Glomerular visceral epithelial cell (primary cell): ENCODE measurements at regions not wholly inside any gene's neighbourhood (a gene's known extent, or its start where the extent isn't known, plus 50 kb on each side); places are given as distances from the start of the nearest gene placed in this dataset.
A peak's percentile ranks its signal among the peaks of the same experiment; 100 is the strongest.

Experiments
- DNase-seq: peaks from one replicate; pipeline ENCODE4 v3.0.0-alpha.2; 2016; ENCODE audit errors: extremely low spot score

GRCh38 chr5:21694567-21694966 is 1158.6 kb downstream of the CDH12 start:
- no peak for DNase-seq

GRCh38 chr5:21693591-21693990 is 1159.6 kb downstream of the CDH12 start:
- no peak for DNase-seq

DNA sequence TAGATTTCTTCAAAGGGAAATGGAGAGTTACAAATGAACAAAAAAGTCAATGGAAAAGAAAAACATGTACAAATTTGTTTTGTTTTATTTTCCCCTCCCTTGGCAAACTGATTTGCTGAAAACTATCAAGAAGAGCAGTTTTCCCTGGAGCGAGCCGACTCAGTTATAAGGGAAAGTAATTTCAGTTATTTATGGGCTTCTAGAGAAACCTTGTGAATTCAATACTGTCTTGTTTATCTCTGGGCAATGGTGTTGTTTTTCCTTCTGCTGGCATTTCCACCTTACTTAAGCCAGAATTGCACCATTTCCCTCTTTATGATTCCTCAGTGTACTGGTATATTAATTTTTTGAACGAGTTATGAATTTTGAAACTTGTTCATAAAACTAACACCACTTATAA is 1163.6 kb downstream of the CDH12 start:
- no peak for DNase-seq

- DNase-seq: no peak
These were observed 1164.5 kb downstream of the CDH12 start for GRCh38 chr5:21688655-21689054.

DNA sequence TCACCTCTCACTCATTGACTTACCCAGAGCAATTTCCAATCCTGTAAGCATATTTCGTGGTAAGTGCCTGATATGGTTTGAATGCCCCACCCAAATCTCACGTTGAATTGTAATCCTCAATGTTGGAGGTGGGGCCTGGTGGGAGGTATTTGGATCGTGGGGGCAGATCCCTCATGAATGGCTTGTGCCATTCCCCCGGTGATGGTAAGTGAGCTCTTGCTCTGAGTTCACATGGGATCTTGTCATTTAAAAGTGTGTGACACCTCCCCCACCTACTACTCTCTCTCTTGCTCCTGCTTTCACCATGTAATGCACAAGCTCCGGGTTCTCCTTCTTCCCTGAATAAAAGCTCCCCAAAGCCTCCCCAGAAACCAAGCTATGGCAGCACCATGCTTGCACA is 1165.5 kb downstream of the CDH12 start:
- no peak for DNase-seq

- no peak for DNase-seq
These were observed 1166.4 kb downstream of the CDH12 start for GRCh38 chr5:21686706-21687105.

- DNase-seq: no peak
These were observed 1167.6 kb downstream of the CDH12 start for GRCh38 chr5:21685522-21685921.

GRCh38 chr5:21684992-21685391 is 1168.2 kb downstream of the CDH12 start:
- no peak for DNase-seq

- DNase-seq: no peak
These were observed 1171.2 kb downstream of the CDH12 start for GRCh38 chr5:21681911-21682310.

DNA sequence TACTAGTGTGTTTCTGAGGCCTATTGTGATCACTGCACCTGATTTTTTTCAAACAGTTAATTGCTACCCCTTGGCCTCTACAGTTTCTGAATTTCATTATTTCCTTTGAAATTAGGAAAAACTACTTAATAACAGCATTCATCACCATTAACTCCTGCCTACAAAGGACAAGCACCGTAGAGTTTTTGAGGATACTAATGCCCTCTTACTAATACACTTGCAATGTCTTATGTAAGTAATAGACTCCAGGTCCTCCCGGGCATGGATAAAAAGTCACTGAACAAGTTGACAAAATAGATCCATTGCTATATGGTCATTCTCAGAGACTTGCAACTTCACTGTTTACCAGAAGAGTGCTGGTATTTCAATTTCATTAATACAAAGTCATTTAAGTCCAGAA is 1172.5 kb downstream of the CDH12 start:
- peak; percentile 3 for DNase-seq

- DNase-seq: peak; percentile 66
These were observed 1172.9 kb downstream of the CDH12 start for GRCh38 chr5:21680196-21680595.

DNA sequence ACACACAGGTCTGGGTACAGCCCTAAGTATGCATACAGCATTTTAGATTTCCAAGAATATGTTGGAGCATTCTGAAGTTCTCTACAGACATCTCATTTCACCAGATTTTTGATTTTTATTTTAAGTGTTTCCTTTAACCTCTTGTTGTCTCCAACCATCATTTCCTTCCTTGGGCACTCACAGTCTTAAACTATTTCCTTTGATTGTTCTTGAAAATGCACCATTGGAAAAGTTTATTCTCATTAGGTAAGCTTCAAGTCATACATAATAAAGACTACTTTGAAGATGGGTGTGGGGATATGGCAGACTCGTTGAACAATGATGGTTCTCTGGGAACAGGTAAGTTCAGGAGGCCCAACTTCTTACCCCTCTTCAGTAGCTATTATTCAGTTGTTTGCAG is 1174.6 kb downstream of the CDH12 start:
- no peak for DNase-seq

- no peak for DNase-seq
These were observed 1180.2 kb downstream of the CDH12 start for GRCh38 chr5:21672911-21673310.

DNA sequence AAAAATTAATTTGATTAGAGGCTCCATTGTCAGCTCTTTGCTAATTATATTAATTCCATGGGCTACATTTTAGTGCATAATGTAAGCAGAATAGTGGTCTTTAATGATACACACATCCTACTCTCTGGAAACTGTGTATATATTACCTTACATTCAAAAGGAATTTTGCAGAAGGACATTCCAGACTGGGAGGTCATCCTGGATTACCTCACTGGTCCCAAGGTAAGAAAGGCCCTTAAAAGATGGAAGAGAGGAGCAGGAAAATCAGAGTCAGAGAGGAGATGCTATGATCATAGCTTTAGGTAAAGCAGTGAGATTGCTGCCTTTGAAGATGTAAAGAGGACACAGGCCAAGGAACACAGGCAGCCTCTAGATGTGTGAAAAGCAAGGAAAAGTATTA is 1180.8 kb downstream of the CDH12 start:
- DNase-seq: no peak

GRCh38 chr5:21665524-21665923 is 1187.6 kb downstream of the CDH12 start:
- no peak for DNase-seq

- peak; percentile 3 for DNase-seq
These were observed 1190.1 kb downstream of the CDH12 start for GRCh38 chr5:21663082-21663481.

GRCh38 chr5:21661184-21661583 is 1192.0 kb downstream of the CDH12 start:
- DNase-seq: no peak

DNA sequence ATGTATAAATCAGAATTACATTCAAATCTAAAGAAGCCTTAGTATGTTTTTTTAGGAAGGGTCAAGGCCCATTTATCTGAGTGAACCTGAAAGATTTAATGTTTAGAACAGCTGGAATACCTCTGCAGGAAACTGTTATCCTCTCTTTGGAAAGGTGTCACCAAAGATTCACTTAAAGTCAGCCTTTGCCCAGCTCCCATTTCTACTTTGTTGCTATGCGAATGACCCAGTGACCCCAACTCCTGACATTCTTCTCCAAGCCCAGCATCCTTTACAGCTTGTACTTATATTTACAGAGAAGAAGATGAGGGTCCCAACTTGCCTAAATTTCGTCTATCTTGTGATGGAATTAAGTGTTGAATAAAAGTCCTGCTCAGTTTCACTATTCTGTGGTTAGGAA is 1198.6 kb downstream of the CDH12 start:
- no peak for DNase-seq

- DNase-seq: no peak
These were observed 1203.2 kb downstream of the CDH12 start for GRCh38 chr5:21649969-21650368.

- no peak for DNase-seq
These were observed 1206.7 kb downstream of the CDH12 start for GRCh38 chr5:21646469-21646868.

- no peak for DNase-seq
These were observed 1209.1 kb downstream of the CDH12 start for GRCh38 chr5:21644032-21644431.

- DNase-seq: no peak
These were observed 1210.8 kb downstream of the CDH12 start for GRCh38 chr5:21642312-21642711.

GRCh38 chr5:21623831-21624230 is 1229.3 kb downstream of the CDH12 start:
- peak; percentile 42 for DNase-seq

DNA sequence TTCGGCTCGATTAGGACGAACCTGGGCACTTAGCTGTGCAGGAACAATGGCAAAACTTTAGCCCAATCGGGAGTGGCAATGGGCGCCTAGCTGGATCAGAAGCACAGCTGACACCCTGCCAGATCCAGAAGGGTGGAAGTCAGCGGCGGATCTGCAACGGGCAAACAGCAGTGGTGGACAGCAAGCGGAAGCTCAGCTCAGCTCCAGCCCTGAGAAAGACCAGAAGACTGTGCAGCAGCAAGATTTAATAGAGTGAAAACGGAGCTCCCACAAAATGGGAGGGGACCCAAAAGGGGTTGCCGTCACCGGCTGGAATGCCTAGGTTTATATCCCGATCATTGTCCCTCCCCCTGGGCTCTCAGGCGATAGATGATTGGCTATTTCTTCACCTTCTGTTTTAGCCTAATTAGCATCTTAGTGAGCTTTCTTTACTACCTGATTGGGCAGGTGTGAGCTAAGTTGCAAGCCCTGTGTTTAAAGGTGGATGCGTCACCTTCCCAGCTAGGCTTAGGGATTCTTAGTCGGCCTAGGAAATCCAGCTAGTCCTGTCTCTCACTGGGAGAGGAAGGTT is 1237.9 kb downstream of the CDH12 start:
- no peak for DNase-seq
